GM11168 (cell line): ENCODE measurements at regions not wholly inside any gene's neighbourhood (a gene's known extent, or its start where the extent isn't known, plus 50 kb on each side); places are given as distances from the start of the nearest gene placed in this dataset.
"Not testable (repeated sequence)": the region's sequence is repeated elsewhere in the genome, so short reads cannot be mapped to it uniquely, and the experiment has no call there.

Experiments used
- in situ Hi-C: fragments of 300-500 bp; cut with MboI; formaldehyde crosslinking; loops from one replicate; pipeline ENCODE4 v1.12.0; 2022; ENCODE audit warnings: low sequenced_read_pairs; ENCODE audit not compliant: unreplicated experiment

- in situ Hi-C loops, result no loop called here
Measured at GRCh38 chr7:81308643-81309322, 389.9 kb upstream of the SEMA3C start.

GRCh38 chr7:81301815-81302214 lies 383.0 kb upstream of the SEMA3C start:
- in situ Hi-C loops, result no loop called here

- in situ Hi-C loops, result no loop called here
Measured at GRCh38 chr7:81300753-81301152, 381.9 kb upstream of the SEMA3C start.

GRCh38 chr7:81299711-81300110 lies 380.9 kb upstream of the SEMA3C start:
- in situ Hi-C loops, result no loop called here

GRCh38 chr7:81298951-81299666 lies 380.3 kb upstream of the SEMA3C start:
- in situ Hi-C loops, result no loop called here

GRCh38 chr7:81297317-81297716 lies 378.5 kb upstream of the SEMA3C start:
- in situ Hi-C loops, result no loop called here

- in situ Hi-C loops, result no loop called here
Measured at GRCh38 chr7:81296726-81297125, 377.9 kb upstream of the SEMA3C start.

GRCh38 chr7:81294897-81295515 lies 376.2 kb upstream of the SEMA3C start:
- in situ Hi-C loops, result no loop called here

GRCh38 chr7:81293806-81294205 lies 375.0 kb upstream of the SEMA3C start:
- in situ Hi-C loops, result no loop called here

- in situ Hi-C loops, result not testable (repeated sequence)
Measured at GRCh38 chr7:81286754-81287153, 367.9 kb upstream of the SEMA3C start.

GRCh38 chr7:81285142-81285871 lies 366.5 kb upstream of the SEMA3C start:
- in situ Hi-C loops, result no loop called here

GRCh38 chr7:81284576-81284975 lies 365.7 kb upstream of the SEMA3C start:
- in situ Hi-C loops, result no loop called here

GRCh38 chr7:81280531-81280930 lies 361.7 kb upstream of the SEMA3C start:
- in situ Hi-C loops, result no loop called here

GRCh38 chr7:81277691-81278090 lies 358.8 kb upstream of the SEMA3C start:
- in situ Hi-C loops, result no loop called here

- in situ Hi-C loops, result no loop called here
Measured at GRCh38 chr7:81273601-81274397, 354.9 kb upstream of the SEMA3C start.

- in situ Hi-C loops, result no loop called here
Measured at GRCh38 chr7:81272176-81272575, 353.3 kb upstream of the SEMA3C start.

- in situ Hi-C loops, result no loop called here
Measured at GRCh38 chr7:81268551-81268950, 349.7 kb upstream of the SEMA3C start.

GRCh38 chr7:81267508-81267907 lies 348.7 kb upstream of the SEMA3C start:
- in situ Hi-C loops, result no loop called here

- in situ Hi-C loops, result no loop called here
Measured at GRCh38 chr7:81264116-81264515, 345.3 kb upstream of the SEMA3C start.

- in situ Hi-C loops, result no loop called here
Measured at GRCh38 chr7:81260152-81260551, 341.3 kb upstream of the SEMA3C start.
